ENCODE measurements at regions not wholly inside any gene's neighbourhood (a gene's known extent, or its start where the extent isn't known, plus 50 kb on each side); places are given as distances from the start of the nearest gene placed in this dataset.
"Not testable (repeated sequence)": the region's sequence is repeated elsewhere in the genome, so short reads cannot be mapped to it uniquely, and the experiment has no call there.

DNA sequence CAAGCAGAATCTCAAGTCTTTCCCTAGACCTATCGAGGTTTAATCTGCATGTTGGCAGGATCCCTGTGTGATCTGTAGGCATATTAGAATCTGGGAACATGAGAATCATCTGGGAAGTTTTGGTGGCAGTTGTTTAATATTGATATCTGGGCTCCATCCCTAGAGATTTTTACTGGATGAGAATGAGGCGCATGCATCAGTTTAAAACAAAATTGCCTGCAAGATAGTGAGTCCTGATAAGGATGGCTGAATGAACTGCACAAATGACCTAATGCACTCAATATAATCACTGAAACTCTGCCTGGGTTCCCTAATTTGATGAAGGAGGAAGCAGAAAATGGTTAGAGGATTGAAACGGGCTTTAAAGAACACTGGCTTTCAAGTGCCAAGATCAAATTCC lies 218.0 kb downstream of the FGFR2 start:
- no peak for DNase-seq
- TF ChIP-seq CTCF (IDR thresholded peaks at IDR 0.05) (no peak), POLR2A (IDR thresholded peaks at IDR 0.05) (no peak)
- H3K4me1 ChIP-seq = peaks cover 7 to 13% of the 10 kb centered on the region in 2 donors
- H3K4me3 ChIP-seq (replicated peaks in 1 of 3) = no peak overlapping the region
- intact Hi-C loops (cut with DNase I) = no loop called here
- no peaks in the 10 kb centered on the region for H3K36me3 ChIP-seq
- WGBS, 2 donors = 73 to 77% methylated on average over 3 of the region's 3 CpGs
- H3K27ac ChIP-seq = no peak overlapping the region
- H3K27me3 ChIP-seq = no peaks in the 10 kb centered on the region
- H3K9me3 ChIP-seq = no peaks in the 10 kb centered on the region

DNA sequence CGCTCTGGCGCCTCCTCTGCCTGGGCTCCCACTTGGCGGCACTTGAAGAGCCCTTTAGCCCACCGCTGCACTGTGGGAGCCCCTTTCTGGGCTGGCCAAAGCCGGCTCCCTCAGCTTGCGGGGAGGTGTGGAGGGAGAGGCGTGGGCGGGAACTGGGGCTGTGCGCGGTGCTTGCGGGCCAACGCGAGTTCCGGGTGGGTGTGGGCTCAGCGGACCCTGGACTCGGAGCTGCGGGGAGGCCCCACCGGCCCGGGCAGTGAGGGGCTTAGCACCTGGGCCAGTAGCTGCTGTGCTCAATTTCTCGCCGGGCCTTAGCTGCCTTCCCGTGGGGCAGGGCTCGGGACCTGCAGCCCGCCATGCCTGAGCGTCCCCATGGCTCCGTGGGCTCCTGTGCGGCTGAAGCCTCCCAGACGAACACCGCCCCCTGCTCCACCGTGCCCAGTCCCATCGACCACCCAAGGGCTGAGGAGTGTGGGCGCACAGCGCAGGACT lies 216.2 kb downstream of the FGFR2 start:
- DNase-seq; H3K27me3 ChIP-seq; H3K27ac ChIP-seq; H3K4me1 ChIP-seq; H3K4me3 ChIP-seq (replicated peaks in 1 of 3); H3K9me3 ChIP-seq; H3K36me3 ChIP-seq; intact Hi-C loops (cut with DNase I): not testable (repeated sequence)
- WGBS, 2 donors = 92 to 94% methylated on average over 14 to 16 of the region's 33 CpGs

DNA sequence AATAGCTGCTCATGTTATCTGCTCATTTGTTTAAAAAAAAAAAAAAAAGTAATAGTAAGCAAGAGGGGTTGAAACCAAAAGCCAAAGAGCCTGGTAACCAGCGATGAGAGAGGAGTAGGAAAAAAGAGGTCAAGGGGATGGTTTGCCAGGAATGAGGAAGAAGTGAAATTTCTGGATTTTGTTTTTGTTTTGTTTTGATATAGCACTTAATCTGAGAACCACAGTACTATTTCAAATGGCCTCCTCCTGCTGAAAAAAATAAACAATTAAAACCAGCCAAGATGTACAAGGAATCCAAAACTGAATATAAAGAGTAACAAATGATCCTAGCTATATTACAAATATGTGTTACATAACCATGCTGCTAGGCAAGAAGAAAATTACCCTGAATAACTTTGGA lies 213.1 kb downstream of the FGFR2 start:
- H3K27ac ChIP-seq = no peak overlapping the region
- H3K9me3 ChIP-seq = no peaks in the 10 kb centered on the region
- H3K27me3 ChIP-seq = no peaks in the 10 kb centered on the region
- intact Hi-C loops (cut with DNase I) = no loop called here
- no peak for DNase-seq
- H3K4me1 ChIP-seq = peaks cover 0 to 4% of the 10 kb centered on the region in 2 donors
- no peak overlapping the region for H3K4me3 ChIP-seq (replicated peaks in 1 of 3)
- no peaks in the 10 kb centered on the region for H3K36me3 ChIP-seq
- WGBS, 2 donors = 60 to 63% methylated on average over 1 of the region's 1 CpG
- no peak for TF ChIP-seq POLR2A (IDR thresholded peaks at IDR 0.05)
- TF ChIP-seq CTCF (IDR thresholded peaks at IDR 0.05) = no peak

DNA sequence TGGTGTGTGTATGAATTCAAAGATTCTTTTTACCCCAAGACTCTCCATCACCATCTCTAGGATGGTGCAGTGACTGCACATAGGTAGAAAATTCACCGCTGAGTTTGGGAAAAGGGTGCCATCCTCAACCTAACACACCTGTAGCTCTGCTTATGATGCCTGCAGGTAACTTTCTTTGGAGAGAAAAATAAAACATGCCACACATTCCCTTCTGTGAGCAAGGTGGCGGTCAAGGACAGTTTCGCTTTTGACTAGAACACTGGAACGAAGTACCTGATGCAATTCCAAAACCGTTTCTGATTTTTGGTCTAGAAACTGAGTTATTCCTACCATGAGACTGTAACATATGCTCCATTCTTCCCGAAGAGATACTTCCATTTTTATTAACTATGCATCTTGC lies 205.6 kb downstream of the FGFR2 start:
- intact Hi-C loops (cut with DNase I) = no loop called here
- Histone ChIP-seq H3K9me3 (no peaks in the 10 kb centered on the region), H3K4me1 (peaks cover 7 to 9% of the 10 kb centered on the region in 2 donors), H3K4me3 (replicated peaks in 1 of 3) (no peak overlapping the region), H3K36me3 (no peaks in the 10 kb centered on the region), H3K27me3 (no peaks in the 10 kb centered on the region), H3K27ac (peak overlapping the region in 2 of 3 donors; percentile 19 to 44)
- WGBS, 2 donors = 37% methylated on average over 6 of the region's 6 CpGs
- peak in 4 of 6 experiments; percentile 44 to 62 (median 50) for TF ChIP-seq CTCF (IDR thresholded peaks at IDR 0.05)
- no peak for TF ChIP-seq POLR2A (IDR thresholded peaks at IDR 0.05)
- peak; percentile 52 to 56 for DNase-seq

DNA sequence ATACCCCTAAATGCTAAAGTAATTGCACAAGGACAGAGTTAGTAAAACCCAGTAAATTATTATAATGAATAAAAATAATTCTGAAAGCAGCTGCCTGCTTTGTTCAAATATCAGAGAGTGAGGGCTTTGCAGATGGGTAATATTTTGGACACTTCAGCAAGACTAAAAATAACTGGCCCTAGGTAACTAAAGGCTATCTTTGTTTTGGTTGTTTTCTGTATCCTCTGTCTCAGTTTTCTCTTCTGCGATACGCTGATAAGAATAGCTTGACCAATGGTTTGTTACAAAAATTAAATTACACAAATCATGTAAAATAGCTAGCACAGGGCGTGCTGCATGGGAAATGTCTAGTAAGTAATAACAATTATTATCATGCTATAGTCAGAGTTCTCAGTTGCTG lies 204.7 kb downstream of the FGFR2 start:
- TF ChIP-seq POLR2A (IDR thresholded peaks at IDR 0.05) = no peak
- no peak for TF ChIP-seq CTCF (IDR thresholded peaks at IDR 0.05)
- intact Hi-C loops (cut with DNase I) = no loop called here
- 75 to 79% methylated on average over 3 of the region's 3 CpGs for WGBS, 2 donors
- no peak for DNase-seq
- H3K4me3 ChIP-seq (replicated peaks in 1 of 3) = no peak overlapping the region
- no peaks in the 10 kb centered on the region for H3K36me3 ChIP-seq
- H3K27me3 ChIP-seq = no peaks in the 10 kb centered on the region
- H3K27ac ChIP-seq = peak overlapping the region in 1 of 3 donors; percentile 44
- peaks cover 7 to 9% of the 10 kb centered on the region in 2 donors for H3K4me1 ChIP-seq
- H3K9me3 ChIP-seq = no peaks in the 10 kb centered on the region

DNA sequence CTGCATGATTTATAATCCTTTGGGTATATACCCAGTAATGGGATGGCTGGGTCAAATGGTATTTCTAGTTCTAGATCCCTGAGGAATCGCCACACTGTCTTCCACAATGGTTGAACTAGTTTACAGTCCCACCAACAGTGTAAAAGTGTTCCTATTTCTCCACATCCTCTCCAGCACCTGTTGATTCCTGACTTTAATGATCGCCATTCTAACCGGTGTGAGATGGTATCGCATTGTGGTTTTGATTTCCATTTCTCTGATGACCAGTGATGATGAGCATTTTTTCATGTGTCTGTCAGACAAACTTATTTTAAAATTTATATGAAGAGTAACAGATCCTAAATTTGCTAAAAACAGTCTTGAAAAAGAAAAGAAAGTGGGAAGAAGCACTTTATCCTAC lies 197.7 kb downstream of the FGFR2 start:
- H3K4me1 ChIP-seq; H3K27ac ChIP-seq; intact Hi-C loops (cut with DNase I); H3K9me3 ChIP-seq; DNase-seq; H3K27me3 ChIP-seq; H3K36me3 ChIP-seq; H3K4me3 ChIP-seq (replicated peaks in 1 of 3): not testable (repeated sequence)
- WGBS, 2 donors = 97 to 99% methylated on average over 4 of the region's 4 CpGs

Measured in thyroid gland (tissue), 4 donors.